Skin of body (tissue), 1 donor: ENCODE measurements at regions not wholly inside any gene's neighbourhood (a gene's known extent, or its start where the extent isn't known, plus 50 kb on each side); places are given as distances from the start of the nearest gene placed in this dataset.
"Not testable (repeated sequence)": the region's sequence is repeated elsewhere in the genome, so short reads cannot be mapped to it uniquely, and the experiment has no call there.

Experiments used
- DNase-seq: peaks from one replicate; lab custom pipeline; 2025; lab: John Stamatoyannopoulos, UW

DNA sequence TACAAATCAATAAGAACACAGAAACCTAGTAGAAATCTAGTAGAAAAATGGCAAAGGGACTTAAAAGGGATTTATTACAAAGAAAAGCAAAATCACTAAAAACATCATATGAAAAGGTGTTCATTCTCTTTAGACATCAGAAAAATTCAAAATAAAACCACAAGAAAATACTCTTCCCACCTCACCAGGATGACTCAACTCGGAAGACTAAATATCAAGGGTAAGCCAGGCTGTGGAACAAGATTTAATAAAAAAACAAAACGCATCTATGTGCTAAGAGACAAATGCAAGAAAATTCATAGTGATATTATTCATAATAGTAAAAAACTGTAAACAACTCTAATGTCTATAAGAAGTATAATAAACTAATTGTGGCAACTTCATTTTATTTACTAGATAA lies 181.6 kb upstream of the GHR start:
- DNase-seq = no peak

- DNase-seq = no peak
Observed at GRCh38 chr5:42242210-42242609, 181.0 kb upstream of the GHR start.

DNA sequence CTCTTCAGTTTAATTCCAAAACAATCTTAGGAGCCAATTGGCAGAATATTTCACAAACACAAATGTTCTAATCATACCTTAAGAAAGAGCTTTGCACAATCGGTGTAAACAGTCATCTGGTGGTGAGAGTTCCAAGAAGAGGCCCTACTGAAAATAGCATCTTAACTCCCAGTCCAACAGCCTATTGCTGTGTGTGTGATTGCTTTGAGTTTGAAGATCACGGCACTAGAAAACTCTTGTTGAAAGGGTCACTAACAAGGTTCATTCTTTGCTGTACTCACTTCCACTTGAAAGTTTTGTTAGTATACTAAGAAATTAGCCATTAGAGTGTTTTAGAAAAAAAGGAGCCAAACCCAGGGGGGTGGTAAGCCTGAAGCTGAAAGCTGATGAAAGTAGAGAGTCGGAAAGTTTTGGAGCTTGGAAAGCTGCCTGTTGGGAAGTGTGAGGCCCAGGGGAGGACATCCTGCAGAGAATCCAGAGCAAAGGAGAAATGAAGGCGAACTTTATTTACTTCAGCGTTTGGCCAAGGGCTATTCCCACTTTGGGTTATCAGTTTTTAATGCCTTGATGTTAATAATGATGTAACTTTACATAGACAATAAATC lies 180.3 kb upstream of the GHR start:
- peak; percentile 44 for DNase-seq

DNA sequence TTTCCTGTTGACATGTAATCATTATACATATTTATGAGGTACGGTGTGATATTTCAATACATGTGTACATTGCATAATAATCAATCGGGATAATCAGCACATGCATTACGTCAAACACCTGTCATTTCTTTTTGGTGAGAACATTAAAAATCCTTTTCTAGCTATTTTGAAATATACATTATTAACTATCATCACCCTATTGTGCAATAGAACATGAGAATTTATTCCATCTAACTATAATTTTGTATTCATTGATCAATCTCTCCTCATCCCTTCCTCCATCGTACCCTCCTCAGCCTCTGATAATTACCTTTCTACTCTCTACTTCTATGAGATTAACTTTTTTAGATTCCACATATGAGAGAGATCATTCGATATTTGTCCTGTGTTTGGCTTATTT lies 170.9 kb upstream of the GHR start:
- no peak for DNase-seq

DNA sequence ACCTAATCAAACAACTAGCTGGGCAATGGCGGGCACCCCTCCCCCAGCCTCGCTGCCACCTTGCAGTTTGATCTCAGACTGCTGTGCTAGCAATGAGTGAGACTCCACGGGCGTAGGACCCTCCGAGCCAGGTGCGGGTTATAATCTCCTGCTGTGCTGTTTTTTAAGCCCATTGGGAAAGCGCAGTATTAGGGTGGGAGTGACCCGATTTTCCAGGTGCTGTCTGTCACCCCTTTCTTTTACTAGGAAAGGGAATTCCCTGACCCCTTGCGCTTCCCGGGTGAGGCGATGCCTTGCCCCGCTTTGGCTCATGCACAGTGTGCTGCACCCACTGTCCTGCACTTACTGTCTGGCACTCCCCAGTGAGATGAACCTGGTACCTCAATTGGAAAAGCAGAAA lies 163.3 kb upstream of the GHR start:
- DNase-seq = not testable (repeated sequence)

DNA sequence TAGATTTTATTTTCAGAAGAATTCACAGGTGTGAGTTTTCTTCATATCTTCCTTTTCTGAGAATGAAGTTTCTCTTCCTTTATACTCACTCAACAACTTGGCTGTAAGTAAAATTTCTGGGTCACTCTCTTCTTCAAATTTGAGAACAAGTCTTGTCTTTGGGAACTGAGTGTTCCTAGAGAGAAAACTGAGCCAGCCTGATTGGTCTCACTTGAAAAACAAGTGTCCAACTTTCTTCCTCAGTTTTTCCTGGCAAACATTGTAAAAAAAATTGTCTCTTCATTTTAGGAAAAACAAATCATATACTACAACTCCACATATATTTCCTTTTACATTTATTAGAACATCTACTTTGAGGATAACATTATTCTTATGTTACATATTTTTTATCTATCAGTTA lies 156.1 kb upstream of the GHR start:
- no peak for DNase-seq

- DNase-seq = not testable (repeated sequence)
Observed at GRCh38 chr5:42268170-42268569, 155.1 kb upstream of the GHR start.

DNA sequence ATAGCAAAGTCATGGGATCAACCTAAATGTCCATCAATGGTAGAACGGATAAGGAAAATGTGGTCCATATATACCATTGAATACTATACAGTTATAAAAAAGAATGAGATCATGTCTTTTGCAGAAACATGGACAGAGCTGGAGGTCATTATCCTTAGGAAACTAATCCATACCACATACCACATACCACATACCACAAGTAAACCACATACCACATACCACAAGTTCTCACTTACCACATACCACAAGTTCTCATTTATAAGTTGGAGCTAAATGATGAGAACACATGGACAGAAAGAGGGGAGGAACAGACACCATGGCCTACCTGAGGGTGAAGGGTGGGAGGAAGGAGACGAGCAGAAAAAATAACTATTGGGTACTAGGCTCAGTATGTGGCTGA lies 154.6 kb upstream of the GHR start:
- DNase-seq = no peak

DNA sequence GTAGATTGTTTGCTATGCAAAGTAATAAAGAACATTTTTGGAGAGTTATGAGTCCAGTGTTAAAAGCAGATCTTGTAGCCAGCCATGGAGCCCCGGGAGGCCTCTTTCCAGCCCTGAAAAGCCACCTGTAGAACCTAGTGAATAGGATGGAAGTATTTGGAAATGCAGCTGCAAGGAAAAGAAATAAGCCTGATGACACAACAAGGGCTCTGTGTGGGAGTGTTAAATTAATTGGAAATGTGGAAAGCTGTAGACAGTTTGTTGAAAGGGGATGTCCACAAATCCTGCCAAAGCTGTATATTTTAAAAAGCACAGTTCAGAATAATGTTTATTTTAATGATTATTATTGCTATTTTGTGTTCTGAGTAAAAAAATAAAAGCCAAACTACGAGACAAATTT lies 152.5 kb upstream of the GHR start:
- no peak for DNase-seq

- no peak for DNase-seq
Observed at GRCh38 chr5:42274913-42275312, 148.3 kb upstream of the GHR start.

DNA sequence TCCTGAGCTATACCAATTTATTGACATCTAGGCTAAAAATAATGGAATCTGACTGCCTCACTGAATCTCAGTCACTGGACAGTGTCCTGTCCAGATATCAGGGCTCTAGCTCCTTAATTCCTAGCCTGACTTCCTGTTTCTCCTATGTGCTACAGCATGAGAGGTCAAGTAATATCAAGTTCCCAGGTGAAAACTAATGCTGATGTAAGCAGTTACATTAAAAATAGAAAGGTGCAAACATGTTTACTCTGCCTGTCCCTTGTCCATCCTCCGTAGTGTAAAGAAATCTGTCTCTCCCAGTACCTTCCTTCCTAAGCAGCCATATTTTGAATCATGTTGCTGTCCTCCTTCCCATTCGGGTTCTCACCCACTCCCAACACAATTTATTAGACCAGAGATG lies 145.9 kb upstream of the GHR start:
- DNase-seq = no peak

DNA sequence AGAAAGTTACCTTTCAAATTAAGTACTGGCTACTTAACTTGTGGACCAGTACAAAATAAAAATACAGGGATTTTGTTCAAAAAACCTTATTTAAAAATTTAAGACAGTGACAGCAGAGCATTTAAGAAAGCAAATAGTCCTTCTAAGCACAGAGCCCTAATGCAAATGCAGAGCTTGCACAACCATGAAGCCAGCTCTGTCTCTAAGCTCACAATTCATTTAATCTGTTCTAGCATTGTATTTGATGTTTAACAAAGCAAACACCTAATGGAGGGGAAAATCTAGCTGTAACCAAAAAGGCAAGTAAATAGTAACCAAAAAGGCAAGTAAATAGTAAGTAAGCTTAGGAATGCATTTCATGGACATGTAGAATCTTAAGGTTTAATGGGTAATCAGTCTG lies 138.7 kb upstream of the GHR start:
- no peak for DNase-seq

- peak; percentile 50 for DNase-seq
Observed at GRCh38 chr5:42285230-42285629, 138.0 kb upstream of the GHR start.

DNA sequence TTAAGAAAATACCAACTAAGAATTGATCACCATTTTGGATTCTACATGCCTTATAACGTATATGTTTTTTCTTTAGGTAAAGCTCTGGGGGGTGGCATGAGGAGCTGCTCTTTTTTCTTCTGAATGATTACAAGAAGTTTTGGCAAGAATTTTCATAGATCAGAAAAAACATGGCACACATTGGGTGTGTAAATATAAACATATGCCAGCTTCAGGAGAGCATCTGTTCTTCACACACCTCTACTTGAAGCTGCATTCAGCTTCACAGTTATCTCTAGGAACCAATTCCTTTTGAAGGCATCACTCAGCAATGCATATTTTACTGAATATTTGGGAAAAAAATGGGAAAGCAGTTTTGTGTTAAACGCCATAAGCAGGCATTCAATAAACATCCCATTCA lies 122.7 kb upstream of the GHR start:
- DNase-seq = no peak

- DNase-seq = peak; percentile 89
Observed at GRCh38 chr5:42301349-42301748, 121.9 kb upstream of the GHR start.

- no peak for DNase-seq
Observed at GRCh38 chr5:42302186-42302585, 121.1 kb upstream of the GHR start.

DNA sequence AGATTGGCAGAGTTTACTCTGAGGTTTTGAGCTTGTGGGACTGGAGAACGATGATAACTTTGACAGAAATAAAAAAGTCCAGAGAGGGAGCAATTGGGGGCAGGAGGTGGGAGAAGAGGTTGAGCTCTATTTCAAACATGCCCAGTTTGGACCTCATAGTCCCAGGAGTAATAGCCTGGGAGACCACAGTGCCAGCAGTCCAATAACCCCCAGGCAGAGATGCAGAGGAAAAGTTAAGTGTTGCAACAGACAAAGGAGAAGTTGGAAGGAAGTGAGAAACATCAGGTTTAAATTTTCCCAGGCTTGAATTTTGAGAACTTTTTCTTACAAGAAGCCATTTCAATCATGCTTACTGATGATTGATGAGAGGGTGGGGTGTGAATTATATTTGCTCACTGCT lies 117.0 kb upstream of the GHR start:
- peak; percentile 52 for DNase-seq

- DNase-seq = peak; percentile 5
Observed at GRCh38 chr5:42309865-42310264, 113.4 kb upstream of the GHR start.

- no peak for DNase-seq
Observed at GRCh38 chr5:42315214-42315613, 108.0 kb upstream of the GHR start.

DNA sequence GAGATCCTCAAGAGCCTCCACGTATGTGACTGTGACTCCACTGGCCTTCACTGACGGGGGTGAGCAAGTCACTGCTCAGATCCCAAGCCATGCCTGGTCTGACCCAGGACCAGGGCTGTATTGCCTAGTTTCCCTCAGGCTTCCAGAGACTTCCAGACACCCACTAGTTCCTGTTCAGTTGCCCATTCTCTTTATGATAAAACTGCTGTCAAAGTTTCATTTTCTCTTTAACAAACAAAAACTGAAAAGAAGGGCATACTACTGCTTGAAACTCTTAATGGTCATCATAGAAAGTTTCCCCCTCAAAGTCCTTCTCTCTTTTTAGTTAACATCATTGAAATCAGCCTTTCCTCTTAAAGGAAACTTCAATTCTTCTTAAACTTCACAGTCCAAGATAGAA lies 105.7 kb upstream of the GHR start:
- no peak for DNase-seq

GRCh38 chr5:42319546-42319945 lies 103.7 kb upstream of the GHR start:
- not testable (repeated sequence) for DNase-seq

- no peak for DNase-seq
Observed at GRCh38 chr5:42321785-42322184, 101.5 kb upstream of the GHR start.

DNA sequence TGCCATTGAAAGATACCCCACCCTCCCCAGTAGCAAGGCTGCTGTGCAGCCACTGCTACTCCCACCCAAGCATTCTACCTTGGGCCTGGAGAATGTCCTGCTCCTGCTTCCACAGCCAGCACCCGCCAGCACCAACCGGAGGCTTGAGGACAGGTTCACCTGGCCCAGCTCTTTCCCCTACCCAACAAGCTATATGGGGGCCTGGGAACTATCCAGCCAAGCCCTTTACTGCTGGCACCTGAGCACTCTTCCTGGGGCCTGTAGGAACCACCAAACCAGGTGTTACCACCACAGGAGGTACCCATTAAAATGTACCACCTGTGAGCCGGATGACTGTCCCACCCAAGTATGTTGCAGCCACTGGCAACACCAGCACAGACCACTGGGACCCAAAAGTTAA lies 86.1 kb upstream of the GHR start:
- no peak for DNase-seq

- DNase-seq = no peak
Observed at GRCh38 chr5:42337607-42338006, 85.6 kb upstream of the GHR start.
